A549 (cell line): ENCODE measurements at regions not wholly inside any gene's neighbourhood (a gene's known extent, or its start where the extent isn't known, plus 50 kb on each side); places are given as distances from the start of the nearest gene placed in this dataset.

Experiments
- ATAC-seq, 2 experiments: fragments of 200-7000 bp in 1 of 2; fragments of >200 bp in 1 of 2; cut with Nextera tagmentation in 1 of 2; cut with Tn5 transposase in 1 of 2; 3 replicates each; pipeline versions ENCODE4 v1.8.0 to v1.9.1; 2018 to 2020; ENCODE audit warnings: mild to moderate bottlenecking in 1 of 2, moderate library complexity in 1 of 2
- CTCF ChIA-PET: fragments of 300-600 bp; sonication (Branson Sonifier 250); formaldehyde crosslinking; extraction: SDS; loops from one replicate; lab custom pipeline; 2021; ENCODE audit warnings: antibody characterized with exemption, inconsistent platforms; lab: Yijun Ruan, JAX
- POLR2A ChIA-PET: fragments of 350-600 bp; formaldehyde crosslinking; extraction: SDS; loops from one replicate; lab custom pipeline; 2021; ENCODE audit warnings: antibody characterized with exemption, inconsistent platforms; lab: Yijun Ruan, JAX
- DNase-seq, 2 experiments: peaks; one replicate each; pipeline versions ENCODE4 v3.0.0 to v3.0.0-alpha.2; 2011 to 2016; ENCODE audit warnings: low read depth in 1 of 2, low spot score in 1 of 2
- FAIRE-seq: peaks from 2 replicates; lab custom pipeline; 2011; peaks lifted over from hg19 to GRCh38; lab: Jason Lieb, UNC
- H3K27ac ChIP-seq, 2 experiments: fragments of >200 bp; sonication (Bioruptor Twin); formaldehyde crosslinking; 3 replicates each; pipeline ENCODE4 v1.5.1; 2016 to 2017
- H3K4me1 ChIP-seq: fragments of >200 bp; sonication (Bioruptor Twin); formaldehyde crosslinking; 3 replicates; pipeline ENCODE4 v1.6.1; 2016
- H3K4me2 ChIP-seq: fragments of >200 bp; sonication (Bioruptor Twin); formaldehyde crosslinking; 3 replicates; pipeline ENCODE4 v1.6.1; 2016
- H3K4me3 ChIP-seq: fragments of >200 bp; sonication (Bioruptor Twin); formaldehyde crosslinking; 3 replicates; pipeline ENCODE4 v1.5.1; 2016
- H3K9me3 ChIP-seq: fragments of >200 bp; sonication (Bioruptor Twin); formaldehyde crosslinking; 3 replicates; pipeline ENCODE4 v1.6.1; 2016
- CBX2 ChIP-seq: fragments of 200-600 bp; sonication (generic); IDR thresholded peaks from 2 replicates; pipeline ENCODE4 v1.6.1; 2016; ENCODE audit warnings: low read depth, mild to moderate bottlenecking, borderline replicate concordance
- CBX8 ChIP-seq: fragments of 200-600 bp; sonication (generic); IDR thresholded peaks from 2 replicates; pipeline ENCODE4 v1.6.1; 2016
- GATA3 ChIP-seq: IDR thresholded peaks from 2 replicates; pipeline ENCODE4 v1.6.1; 2012; ENCODE audit warnings: borderline replicate concordance
- HDAC2 ChIP-seq: fragments of 200-600 bp; sonication (generic); IDR thresholded peaks from 2 replicates; pipeline ENCODE4 v1.6.1; 2016
- HEYL ChIP-seq: fragments of 250-450 bp; sonication (Bioruptor Pico); IDR thresholded peaks from 2 replicates; pipeline ENCODE4 v1.8.0; 2021; ENCODE audit warnings: mild to moderate bottlenecking, moderate library complexity
- HOXB13 ChIP-seq: fragments of 250-450 bp; sonication (Bioruptor Pico); IDR thresholded peaks from 2 replicates; pipeline ENCODE4 v1.5.0; 2020; ENCODE audit warnings: low read depth, mild to moderate bottlenecking, moderate library complexity
- KDM5A ChIP-seq: fragments of 200-600 bp; sonication (generic); IDR thresholded peaks from 2 replicates; pipeline ENCODE4 v1.6.1; 2016; ENCODE audit warnings: antibody characterized with exemption, mild to moderate bottlenecking
- NPAS2 ChIP-seq: fragments of 250-450 bp; sonication (Bioruptor Pico); IDR thresholded peaks from 2 replicates; pipeline ENCODE4 v1.8.0; 2022; ENCODE audit warnings: mild to moderate bottlenecking, moderate library complexity, borderline replicate concordance
- RARB ChIP-seq: fragments of 250-450 bp; sonication (Bioruptor Pico); IDR thresholded peaks from 2 replicates; pipeline ENCODE4 v1.8.0; 2021; ENCODE audit warnings: mild to moderate bottlenecking, moderate library complexity
- RCOR1 ChIP-seq: fragments of 150-350 bp; IDR thresholded peaks from 2 replicates; pipeline ENCODE4 v1.6.1; 2014; ENCODE audit warnings: antibody characterized with exemption, low read length, low read depth
- RFX5 ChIP-seq: fragments of 450-650 bp; IDR thresholded peaks from 2 replicates; pipeline ENCODE4 v1.7.1; 2014; ENCODE audit warnings: antibody characterized with exemption, mild to moderate bottlenecking, moderate library complexity
- RNF2 ChIP-seq: fragments of 200-600 bp; sonication (generic); IDR thresholded peaks from 2 replicates; pipeline ENCODE4 v1.6.1; 2016; ENCODE audit warnings: low read depth, mild to moderate bottlenecking, antibody characterized with exemption, moderate library complexity, borderline replicate concordance
- TFCP2L1 ChIP-seq: fragments of 250-450 bp; sonication (Bioruptor Pico); IDR thresholded peaks from 2 replicates; pipeline ENCODE4 v1.5.0; 2021; ENCODE audit warnings: mild to moderate bottlenecking
- TP53 ChIP-seq: fragments of 250-450 bp; sonication (Bioruptor Pico); IDR thresholded peaks from 2 replicates; pipeline ENCODE4 v1.5.0; 2021; ENCODE audit warnings: mild to moderate bottlenecking, moderate library complexity
- ZC3H11A ChIP-seq: fragments of 450-650 bp; IDR thresholded peaks from 2 replicates; pipeline ENCODE4 v1.6.1; 2014; ENCODE audit warnings: antibody characterized with exemption, mild to moderate bottlenecking
- ZFP36 ChIP-seq: fragments of 450-650 bp; IDR thresholded peaks from 2 replicates; pipeline ENCODE4 v1.6.1; 2014; ENCODE audit warnings: borderline replicate concordance; ENCODE audit not compliant: partially characterized antibody
- WGBS: methylation state at CpG from one replicate; pipeline ENCODE4 v1.1.6; 2017; ENCODE audit errors: missing lambda C conversion rate; 5-methylcytosine and 5-hydroxymethylcytosine counted together
- TF ChIP-seq, protein P1 (sequence below): fragments of 250-450 bp; sonication (Bioruptor Pico); IDR thresholded peaks from 2 replicates; pipeline ENCODE4 v1.5.0; 2020; ENCODE audit warnings: low read depth, mild to moderate bottlenecking, moderate library complexity
- TF ChIP-seq, protein P2 (sequence below): IDR thresholded peaks from 2 replicates; pipeline ENCODE4 v1.6.1; 2012; ENCODE audit warnings: low read depth, borderline replicate concordance
- TF ChIP-seq, protein P3 (sequence below): fragments of >200 bp; sonication (Bioruptor Twin); formaldehyde crosslinking; IDR thresholded peaks from 3 replicates; pipeline ENCODE4 v1.6.1; 2016
- TF ChIP-seq, protein P4 (sequence below): fragments of 200-600 bp; sonication (generic); IDR thresholded peaks from 2 replicates; pipeline ENCODE4 v1.6.1; 2016; ENCODE audit warnings: antibody characterized with exemption, mild to moderate bottlenecking, moderate library complexity
- TF ChIP-seq, protein P5 (sequence below): fragments of 150-350 bp; IDR thresholded peaks from 2 replicates; pipeline ENCODE4 v1.6.1; 2014; ENCODE audit warnings: low read depth, mild to moderate bottlenecking, low read length

DNA sequence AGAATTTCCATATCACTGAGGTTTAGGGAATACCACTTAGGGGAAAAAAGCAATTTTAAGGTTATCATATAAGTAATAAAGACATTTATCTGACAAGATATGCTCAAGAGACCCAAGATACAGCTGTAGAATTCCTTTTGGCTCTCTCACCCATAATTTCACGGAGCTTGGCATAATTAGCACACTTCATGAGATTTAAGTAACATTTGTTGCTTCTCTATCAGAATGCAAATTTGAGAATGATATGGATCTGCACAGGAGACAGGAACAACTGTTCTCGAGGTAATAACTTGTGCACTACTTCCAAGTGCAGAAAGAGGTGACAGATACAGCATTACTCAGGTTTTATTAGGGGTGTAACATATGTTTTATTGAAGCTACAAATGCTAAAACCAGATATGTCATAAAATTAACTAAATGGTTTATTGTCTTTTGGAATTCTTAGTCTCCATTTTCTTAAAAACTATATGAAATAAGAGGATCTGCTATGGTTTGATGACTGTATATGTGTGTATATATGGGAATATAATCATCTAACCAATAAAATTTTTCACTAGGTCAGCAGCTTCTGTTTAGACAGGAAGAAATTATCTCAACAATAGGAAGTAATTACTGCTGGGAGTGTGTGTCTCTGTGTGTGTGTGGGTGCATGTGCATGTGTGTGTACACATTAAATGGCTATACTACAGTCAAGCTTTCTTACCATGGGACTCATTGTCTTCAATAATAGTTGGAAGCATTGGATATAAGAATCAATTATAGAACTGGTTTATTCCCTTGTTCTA is 401.3 kb downstream of the PCDH17 start:
- no peaks in the 10 kb centered on the region for H3K9me3 ChIP-seq

DNA sequence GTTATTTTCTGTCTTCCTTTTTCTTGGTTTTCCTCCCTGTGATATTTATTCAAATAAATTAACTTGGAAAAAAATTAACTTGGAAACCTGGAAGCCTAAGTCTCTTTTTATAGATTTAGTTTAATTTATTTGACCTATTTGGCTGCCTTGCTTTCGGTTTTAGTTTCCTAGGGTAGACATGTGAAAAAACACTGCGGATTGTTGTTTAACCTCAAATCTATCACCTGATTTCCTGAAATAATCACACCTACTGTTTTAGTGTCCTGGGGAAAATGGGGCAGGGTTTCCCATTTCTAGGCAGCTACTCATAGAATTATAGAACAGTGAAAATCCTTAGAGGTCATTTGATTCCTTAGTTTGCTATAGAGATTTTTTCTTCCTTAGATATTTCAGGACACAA is 412.4 kb downstream of the PCDH17 start:
- H3K9me3 ChIP-seq = no peaks in the 10 kb centered on the region
- FAIRE-seq (no peak), DNase-seq (no peak), ATAC-seq (no peak)
- H3K4me2 ChIP-seq = no peak overlapping the region
- H3K27ac ChIP-seq = no peak overlapping the region
- ChIA-PET CTCF (no interaction called here), POLR2A (no interaction called here)
- 12% methylated on average over 2 of the region's 2 CpGs for WGBS
- H3K4me1 ChIP-seq = no peaks in the 10 kb centered on the region
- H3K4me3 ChIP-seq = no peak overlapping the region
- no peak for TF ChIP-seq TFCP2L1 (CRISPR knock-in tag)

More for the DNA sequence above, 401.3 kb downstream of the PCDH17 start:
- WGBS = 0% methylated on average over 2 of the region's 2 CpGs
- Histone ChIP-seq H3K4me2 (no peak overlapping the region), H3K4me1 (no peaks in the 10 kb centered on the region), H3K27ac (no peak overlapping the region)
- FAIRE-seq = no peak
- CTCF ChIA-PET = no interaction called here
- no peak for DNase-seq
- ATAC-seq = no peak
- TF ChIP-seq, protein P1, sequence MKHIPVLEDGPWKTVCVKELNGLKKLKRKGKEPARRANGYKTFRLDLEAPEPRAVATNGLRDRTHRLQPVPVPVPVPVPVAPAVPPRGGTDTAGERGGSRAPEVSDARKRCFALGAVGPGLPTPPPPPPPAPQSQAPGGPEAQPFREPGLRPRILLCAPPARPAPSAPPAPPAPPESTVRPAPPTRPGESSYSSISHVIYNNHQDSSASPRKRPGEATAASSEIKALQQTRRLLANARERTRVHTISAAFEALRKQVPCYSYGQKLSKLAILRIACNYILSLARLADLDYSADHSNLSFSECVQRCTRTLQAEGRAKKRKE (CRISPR knock-in tag) = no peak
- TF ChIP-seq KDM5A (no peak), RCOR1 (no peak), NPAS2 (CRISPR knock-in tag) (no peak), RNF2 (no peak), RFX5 (no peak), CBX8 (no peak), ZFP36 (no peak), HOXB13 (CRISPR knock-in tag) (no peak), ZC3H11A (no peak), HDAC2 (no peak), GATA3 (no peak), HEYL (CRISPR knock-in tag) (no peak), RARB (CRISPR knock-in tag) (no peak), CBX2 (no peak), TP53 (CRISPR knock-in tag) (no peak)
- TF ChIP-seq, protein P2, sequence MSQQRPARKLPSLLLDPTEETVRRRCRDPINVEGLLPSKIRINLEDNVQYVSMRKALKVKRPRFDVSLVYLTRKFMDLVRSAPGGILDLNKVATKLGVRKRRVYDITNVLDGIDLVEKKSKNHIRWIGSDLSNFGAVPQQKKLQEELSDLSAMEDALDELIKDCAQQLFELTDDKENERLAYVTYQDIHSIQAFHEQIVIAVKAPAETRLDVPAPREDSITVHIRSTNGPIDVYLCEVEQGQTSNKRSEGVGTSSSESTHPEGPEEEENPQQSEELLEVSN = no peak
- TF ChIP-seq, protein P3, sequence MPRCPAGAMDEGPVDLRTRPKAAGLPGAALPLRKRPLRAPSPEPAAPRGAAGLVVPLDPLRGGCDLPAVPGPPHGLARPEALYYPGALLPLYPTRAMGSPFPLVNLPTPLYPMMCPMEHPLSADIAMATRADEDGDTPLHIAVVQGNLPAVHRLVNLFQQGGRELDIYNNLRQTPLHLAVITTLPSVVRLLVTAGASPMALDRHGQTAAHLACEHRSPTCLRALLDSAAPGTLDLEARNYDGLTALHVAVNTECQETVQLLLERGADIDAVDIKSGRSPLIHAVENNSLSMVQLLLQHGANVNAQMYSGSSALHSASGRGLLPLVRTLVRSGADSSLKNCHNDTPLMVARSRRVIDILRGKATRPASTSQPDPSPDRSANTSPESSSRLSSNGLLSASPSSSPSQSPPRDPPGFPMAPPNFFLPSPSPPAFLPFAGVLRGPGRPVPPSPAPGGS = no peak
- TF ChIP-seq, protein P4, sequence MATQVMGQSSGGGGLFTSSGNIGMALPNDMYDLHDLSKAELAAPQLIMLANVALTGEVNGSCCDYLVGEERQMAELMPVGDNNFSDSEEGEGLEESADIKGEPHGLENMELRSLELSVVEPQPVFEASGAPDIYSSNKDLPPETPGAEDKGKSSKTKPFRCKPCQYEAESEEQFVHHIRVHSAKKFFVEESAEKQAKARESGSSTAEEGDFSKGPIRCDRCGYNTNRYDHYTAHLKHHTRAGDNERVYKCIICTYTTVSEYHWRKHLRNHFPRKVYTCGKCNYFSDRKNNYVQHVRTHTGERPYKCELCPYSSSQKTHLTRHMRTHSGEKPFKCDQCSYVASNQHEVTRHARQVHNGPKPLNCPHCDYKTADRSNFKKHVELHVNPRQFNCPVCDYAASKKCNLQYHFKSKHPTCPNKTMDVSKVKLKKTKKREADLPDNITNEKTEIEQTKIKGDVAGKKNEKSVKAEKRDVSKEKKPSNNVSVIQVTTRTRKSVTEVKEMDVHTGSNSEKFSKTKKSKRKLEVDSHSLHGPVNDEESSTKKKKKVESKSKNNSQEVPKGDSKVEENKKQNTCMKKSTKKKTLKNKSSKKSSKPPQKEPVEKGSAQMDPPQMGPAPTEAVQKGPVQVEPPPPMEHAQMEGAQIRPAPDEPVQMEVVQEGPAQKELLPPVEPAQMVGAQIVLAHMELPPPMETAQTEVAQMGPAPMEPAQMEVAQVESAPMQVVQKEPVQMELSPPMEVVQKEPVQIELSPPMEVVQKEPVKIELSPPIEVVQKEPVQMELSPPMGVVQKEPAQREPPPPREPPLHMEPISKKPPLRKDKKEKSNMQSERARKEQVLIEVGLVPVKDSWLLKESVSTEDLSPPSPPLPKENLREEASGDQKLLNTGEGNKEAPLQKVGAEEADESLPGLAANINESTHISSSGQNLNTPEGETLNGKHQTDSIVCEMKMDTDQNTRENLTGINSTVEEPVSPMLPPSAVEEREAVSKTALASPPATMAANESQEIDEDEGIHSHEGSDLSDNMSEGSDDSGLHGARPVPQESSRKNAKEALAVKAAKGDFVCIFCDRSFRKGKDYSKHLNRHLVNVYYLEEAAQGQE = no peak
- TF ChIP-seq, protein P5, sequence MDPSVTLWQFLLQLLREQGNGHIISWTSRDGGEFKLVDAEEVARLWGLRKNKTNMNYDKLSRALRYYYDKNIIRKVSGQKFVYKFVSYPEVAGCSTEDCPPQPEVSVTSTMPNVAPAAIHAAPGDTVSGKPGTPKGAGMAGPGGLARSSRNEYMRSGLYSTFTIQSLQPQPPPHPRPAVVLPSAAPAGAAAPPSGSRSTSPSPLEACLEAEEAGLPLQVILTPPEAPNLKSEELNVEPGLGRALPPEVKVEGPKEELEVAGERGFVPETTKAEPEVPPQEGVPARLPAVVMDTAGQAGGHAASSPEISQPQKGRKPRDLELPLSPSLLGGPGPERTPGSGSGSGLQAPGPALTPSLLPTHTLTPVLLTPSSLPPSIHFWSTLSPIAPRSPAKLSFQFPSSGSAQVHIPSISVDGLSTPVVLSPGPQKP = no peak
- TF ChIP-seq, all 56 proteins: peak for 0
- H3K4me3 ChIP-seq = no peak overlapping the region
- POLR2A ChIA-PET = no interaction called here
